Neural cell (in vitro differentiated cells): ENCODE measurements at regions not wholly inside any gene's neighbourhood (a gene's known extent, or its start where the extent isn't known, plus 50 kb on each side); places are given as distances from the start of the nearest gene placed in this dataset.

Experiments used
- H2AFZ ChIP-seq: fragments of 200-600, 300-800 bp; sonication (generic), shearing (Covaris generic); 2 replicates; pipeline ENCODE4 v1.6.0; 2014; ENCODE audit warnings: low read depth, mild to moderate bottlenecking, antibody characterized with exemption, low read length, moderate library complexity
- H3F3A ChIP-seq: fragments of 200-600 bp; shearing (Covaris generic); 2 replicates; pipeline ENCODE4 v1.6.1; 2016; ENCODE audit warnings: mild to moderate bottlenecking, moderate library complexity, mixed read lengths, antibody characterized with exemption, low read length; ENCODE audit not compliant: insufficient read depth, poor library complexity, severe bottlenecking
- H3K27ac ChIP-seq: fragments of 200-600, 300-800 bp; sonication (generic), shearing (Covaris generic); 2 replicates; pipeline ENCODE4 v1.5.1; 2014; ENCODE audit warnings: mild to moderate bottlenecking, low read length, moderate library complexity
- H3K27me3 ChIP-seq: fragments of 300-800, 200-600 bp; sonication (generic), shearing (Covaris generic); 2 replicates; pipeline ENCODE4 v1.6.0; 2014; ENCODE audit warnings: mild to moderate bottlenecking, low read depth, low read length, moderate library complexity; ENCODE audit not compliant: insufficient read depth
- H3K36me3 ChIP-seq: fragments of 300-800, 200-600 bp; sonication (generic), shearing (Covaris generic); 2 replicates; pipeline ENCODE4 v1.5.1; 2014; ENCODE audit warnings: mild to moderate bottlenecking, antibody characterized with exemption, low read length, moderate library complexity; ENCODE audit not compliant: insufficient read depth
- H3K4me2 ChIP-seq: fragments of 300-800, 200-600 bp; sonication (generic), shearing (Covaris generic); 2 replicates; pipeline ENCODE4 v1.6.0; 2014; ENCODE audit warnings: mild to moderate bottlenecking, low read length
- H3K4me3 ChIP-seq: fragments of 300-800, 200-600 bp; sonication (generic), shearing (Covaris generic); 2 replicates; pipeline ENCODE4 v1.5.1; 2014; ENCODE audit warnings: mild to moderate bottlenecking, low read length, moderate library complexity
- H3K79me2 ChIP-seq: fragments of 200-600 bp; shearing (Covaris generic); replicated peaks from 2 replicates; pipeline ENCODE4 v1.6.0; 2014; ENCODE audit warnings: mild to moderate bottlenecking, low read length, moderate library complexity; ENCODE audit not compliant: insufficient read depth
- H3K9ac ChIP-seq: fragments of 300-800, 200-600 bp; sonication (generic), shearing (Covaris generic); 2 replicates; pipeline ENCODE4 v1.6.1; 2016; ENCODE audit warnings: mild to moderate bottlenecking, low read length, mixed read lengths
- H3K9me2 ChIP-seq: fragments of 200-600 bp; shearing (Covaris generic); 2 replicates; pipeline ENCODE4 v1.6.1; 2016; ENCODE audit warnings: mild to moderate bottlenecking, low read length, mixed read lengths; ENCODE audit not compliant: insufficient read depth
- H3K9me3 ChIP-seq: fragments of 200-600, 300-800 bp; sonication (generic), shearing (Covaris generic); 2 replicates; pipeline ENCODE4 v1.6.1; 2016; ENCODE audit warnings: mild to moderate bottlenecking, mixed run types, low read length, moderate library complexity, mixed read lengths
- H4K20me1 ChIP-seq: fragments of 200-600 bp; shearing (Covaris generic); 2 replicates; pipeline ENCODE4 v1.6.1; 2016; ENCODE audit warnings: mild to moderate bottlenecking, mixed run types; ENCODE audit not compliant: insufficient read depth
- EP300 ChIP-seq: fragments of 450-650 bp; conservative IDR thresholded peaks from 2 replicates; pipeline ENCODE4 v1.6.1; 2014; ENCODE audit warnings: antibody characterized with exemption, mild to moderate bottlenecking, moderate library complexity; ENCODE audit not compliant: poor library complexity, severe bottlenecking
- EZH2 ChIP-seq: fragments of 200-600, 300-800 bp; shearing (Covaris generic), sonication (generic); IDR thresholded peaks from 2 replicates; pipeline ENCODE4 v1.6.1; 2014; ENCODE audit warnings: antibody characterized with exemption, low read length, borderline replicate concordance, mild to moderate bottlenecking; ENCODE audit not compliant: insufficient read depth, poor library complexity, severe bottlenecking
- MXI1 ChIP-seq: fragments of 450-650 bp; conservative IDR thresholded peaks from 2 replicates; pipeline ENCODE4 v1.6.1; 2014; ENCODE audit warnings: antibody characterized with exemption, mild to moderate bottlenecking; ENCODE audit not compliant: poor library complexity, severe bottlenecking
- POLR2AphosphoS5 ChIP-seq: IDR thresholded peaks from 2 replicates; pipeline ENCODE4 v1.6.1; 2012
- RAD21 ChIP-seq: fragments of 450-650 bp; conservative IDR thresholded peaks from 2 replicates; pipeline ENCODE4 v1.6.1; 2014; ENCODE audit warnings: antibody characterized with exemption, mild to moderate bottlenecking, moderate library complexity
- REST ChIP-seq: IDR thresholded peaks from 2 replicates; pipeline ENCODE4 v1.6.1; 2012; ENCODE audit warnings: borderline replicate concordance
- SMC3 ChIP-seq: fragments of 450-650 bp; conservative IDR thresholded peaks from 2 replicates; pipeline ENCODE4 v1.6.1; 2014; ENCODE audit warnings: antibody characterized with exemption, mild to moderate bottlenecking, moderate library complexity; ENCODE audit not compliant: poor library complexity
- TAF1 ChIP-seq: IDR thresholded peaks from 2 replicates; pipeline ENCODE4 v1.6.1; 2012; ENCODE audit warnings: low read depth
- TF ChIP-seq, protein P1 (sequence below): fragments of 450-650 bp; IDR thresholded peaks from 2 replicates; pipeline ENCODE4 v1.5.1; 2014; ENCODE audit warnings: antibody characterized with exemption, mild to moderate bottlenecking, moderate library complexity; ENCODE audit not compliant: poor library complexity, severe bottlenecking

DNA sequence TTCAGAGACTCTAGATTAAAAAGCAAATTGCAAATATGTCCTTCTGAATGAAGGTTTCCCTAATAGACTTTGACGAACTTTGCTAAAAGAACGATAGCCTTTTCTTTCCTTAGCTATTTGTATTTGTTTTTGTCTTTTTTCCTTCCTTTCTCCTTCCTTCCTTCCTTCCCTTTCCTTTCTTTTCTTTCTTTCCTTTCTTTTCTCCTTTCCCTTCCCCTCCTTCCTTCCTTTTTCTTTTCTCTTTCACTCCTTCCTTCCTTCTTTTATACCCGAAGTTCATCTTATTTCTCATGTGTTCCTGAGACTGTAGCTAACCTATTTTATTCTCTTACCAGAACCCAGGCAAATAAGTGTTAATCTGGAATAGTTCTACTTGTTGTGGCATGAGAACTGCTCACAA is 381.2 kb upstream of the RUNX1 start:
- no peaks in the 10 kb centered on the region for H3F3A ChIP-seq
- H2AFZ ChIP-seq = no peak overlapping the region
- H3K4me2 ChIP-seq = no peak overlapping the region
- H3K27ac ChIP-seq = no peak overlapping the region
- H3K27me3 ChIP-seq = no peaks in the 10 kb centered on the region
- H4K20me1 ChIP-seq = no peaks in the 10 kb centered on the region
- H3K36me3 ChIP-seq = no peaks in the 10 kb centered on the region
- no peak overlapping the region for H3K4me3 ChIP-seq
- H3K9ac ChIP-seq = no peak overlapping the region
- H3K9me2 ChIP-seq = no peaks in the 10 kb centered on the region
- TF ChIP-seq POLR2AphosphoS5 (no peak), EZH2 (no peak), SMC3 (no peak), REST (no peak), TAF1 (no peak), RAD21 (no peak), MXI1 (no peak), EP300 (no peak)
- TF ChIP-seq, protein P1, sequence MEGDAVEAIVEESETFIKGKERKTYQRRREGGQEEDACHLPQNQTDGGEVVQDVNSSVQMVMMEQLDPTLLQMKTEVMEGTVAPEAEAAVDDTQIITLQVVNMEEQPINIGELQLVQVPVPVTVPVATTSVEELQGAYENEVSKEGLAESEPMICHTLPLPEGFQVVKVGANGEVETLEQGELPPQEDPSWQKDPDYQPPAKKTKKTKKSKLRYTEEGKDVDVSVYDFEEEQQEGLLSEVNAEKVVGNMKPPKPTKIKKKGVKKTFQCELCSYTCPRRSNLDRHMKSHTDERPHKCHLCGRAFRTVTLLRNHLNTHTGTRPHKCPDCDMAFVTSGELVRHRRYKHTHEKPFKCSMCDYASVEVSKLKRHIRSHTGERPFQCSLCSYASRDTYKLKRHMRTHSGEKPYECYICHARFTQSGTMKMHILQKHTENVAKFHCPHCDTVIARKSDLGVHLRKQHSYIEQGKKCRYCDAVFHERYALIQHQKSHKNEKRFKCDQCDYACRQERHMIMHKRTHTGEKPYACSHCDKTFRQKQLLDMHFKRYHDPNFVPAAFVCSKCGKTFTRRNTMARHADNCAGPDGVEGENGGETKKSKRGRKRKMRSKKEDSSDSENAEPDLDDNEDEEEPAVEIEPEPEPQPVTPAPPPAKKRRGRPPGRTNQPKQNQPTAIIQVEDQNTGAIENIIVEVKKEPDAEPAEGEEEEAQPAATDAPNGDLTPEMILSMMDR = no peak
- H3K79me2 ChIP-seq = no peaks in the 10 kb centered on the region
- no peaks in the 10 kb centered on the region for H3K9me3 ChIP-seq

GRCh38 chr21:35428937-35429336 is 379.8 kb upstream of the RUNX1 start:
- Histone ChIP-seq H3K79me2 (no peaks in the 10 kb centered on the region), H3K27ac (no peak overlapping the region), H4K20me1 (no peaks in the 10 kb centered on the region), H3K27me3 (no peaks in the 10 kb centered on the region), H3K9ac (no peak overlapping the region), H2AFZ (no peak overlapping the region), H3K4me2 (no peak overlapping the region), H3K4me3 (no peak overlapping the region), H3K36me3 (no peaks in the 10 kb centered on the region), H3K9me3 (no peaks in the 10 kb centered on the region), H3K9me2 (no peaks in the 10 kb centered on the region), H3F3A (no peaks in the 10 kb centered on the region)
- no peak for TF ChIP-seq EZH2

DNA sequence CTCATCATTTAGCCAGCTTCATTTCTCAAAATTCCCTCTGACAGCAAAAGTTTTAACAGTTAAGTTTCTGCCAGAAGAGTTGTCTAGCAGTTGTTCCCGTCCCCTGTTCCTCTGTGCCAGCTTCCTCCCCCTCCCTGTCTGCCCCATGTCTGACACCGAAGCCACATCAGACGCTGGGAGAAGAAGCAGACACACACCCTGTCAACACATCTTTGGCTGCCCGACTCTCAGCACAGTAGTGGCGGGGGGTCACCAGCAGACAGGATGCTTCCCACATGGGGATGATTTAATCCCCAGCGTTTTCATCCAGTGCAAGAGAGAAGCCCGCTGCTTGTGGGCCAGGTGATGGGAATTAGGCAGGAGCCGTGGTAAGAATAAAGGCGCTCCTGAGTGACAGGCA is 379.4 kb upstream of the RUNX1 start:
- Histone ChIP-seq H2AFZ (no peak overlapping the region), H3K4me2 (no peak overlapping the region), H3K79me2 (no peaks in the 10 kb centered on the region), H3K9me2 (no peaks in the 10 kb centered on the region), H3K9me3 (no peaks in the 10 kb centered on the region), H3F3A (no peaks in the 10 kb centered on the region), H4K20me1 (no peaks in the 10 kb centered on the region), H3K9ac (no peak overlapping the region), H3K4me3 (no peak overlapping the region), H3K27ac (no peak overlapping the region), H3K27me3 (no peaks in the 10 kb centered on the region), H3K36me3 (no peaks in the 10 kb centered on the region)
- TF ChIP-seq MXI1 = no peak
- no peak for TF ChIP-seq REST
- TF ChIP-seq EP300 = no peak
- no peak for TF ChIP-seq SMC3
- TF ChIP-seq RAD21 = no peak
- TF ChIP-seq TAF1 = no peak
- TF ChIP-seq, protein P1 = no peak
- TF ChIP-seq EZH2 = no peak
- TF ChIP-seq POLR2AphosphoS5 = no peak
